Small intestine (tissue), 7 donors: ENCODE measurements at regions not wholly inside any gene's neighbourhood (a gene's known extent, or its start where the extent isn't known, plus 50 kb on each side); places are given as distances from the start of the nearest gene placed in this dataset.

Source experiments
- DNase-seq, 2 donors: peaks; one replicate each; pipeline versions ENCODE4 v3.0.0 to v3.0.0-alpha.2; 2013
- FAIRE-seq: peaks from 2 replicates; lab custom pipeline; 2012; peaks lifted over from hg19 to GRCh38; lab: Jason Lieb, UNC
- H3K27ac ChIP-seq, 3 donors: one replicate each; pipeline ENCODE4 v1.5.1; 2013; ENCODE audit warnings: low read length in 2 of 3, mild to moderate bottlenecking in 2 of 3, control low read depth in 1 of 3, inconsistent platforms in 1 of 3, low read depth in 1 of 3, moderate library complexity in 1 of 3
- H3K27me3 ChIP-seq, 3 donors: one replicate each; pipeline ENCODE4 v1.6.1; 2013; ENCODE audit warnings: low read length in 3 of 3, inconsistent platforms in 1 of 3; ENCODE audit not compliant: control insufficient read depth in 3 of 3, insufficient read depth in 3 of 3
- H3K36me3 ChIP-seq, 3 donors: one replicate each; pipeline ENCODE4 v1.6.1; 2013; ENCODE audit warnings: low read length in 3 of 3, inconsistent platforms in 1 of 3, low read depth in 1 of 3, mild to moderate bottlenecking in 1 of 3, moderate library complexity in 1 of 3; ENCODE audit not compliant: control insufficient read depth in 3 of 3, insufficient read depth in 2 of 3
- H3K4me1 ChIP-seq, 3 donors: one replicate each; pipeline ENCODE4 v1.6.1; 2013; ENCODE audit warnings: low read length in 2 of 3, inconsistent platforms in 1 of 3, low read depth in 1 of 3, mild to moderate bottlenecking in 1 of 3, moderate library complexity in 1 of 3; ENCODE audit not compliant: control insufficient read depth in 3 of 3, insufficient read depth in 2 of 3
- H3K4me3 ChIP-seq, 3 donors: one replicate each; pipeline ENCODE4 v1.5.1; 2013; ENCODE audit warnings: low read length in 3 of 3, control low read depth in 1 of 3, inconsistent platforms in 1 of 3, low read depth in 1 of 3, mild to moderate bottlenecking in 1 of 3, moderate library complexity in 1 of 3
- H3K9me3 ChIP-seq, 2 donors: one replicate each; pipeline ENCODE4 v1.6.1; 2013; ENCODE audit warnings: low read depth in 1 of 2, low read length in 1 of 2; ENCODE audit not compliant: control insufficient read depth in 2 of 2, insufficient read depth in 1 of 2
- WGBS, 3 donors: extraction: QIAGEN DNeasy Blood & Tissue Kit; methylation state at CpG; one replicate each; pipeline ENCODE4 v1.1.7; 2013; 5-methylcytosine and 5-hydroxymethylcytosine counted together
- donor health status: healthy with polysubstance abuse.
- donor health status: control.
- donor health status: control.
- donor health status: Bipolar disorder and iron deficiency.
- donor health status: healthy.

- H3K36me3 ChIP-seq, result no peaks in the 10 kb centered on the region
- FAIRE-seq, result no peak
These were observed 56.2 kb upstream of the APC start for GRCh38 chr5:112681481-112681908.

DNA sequence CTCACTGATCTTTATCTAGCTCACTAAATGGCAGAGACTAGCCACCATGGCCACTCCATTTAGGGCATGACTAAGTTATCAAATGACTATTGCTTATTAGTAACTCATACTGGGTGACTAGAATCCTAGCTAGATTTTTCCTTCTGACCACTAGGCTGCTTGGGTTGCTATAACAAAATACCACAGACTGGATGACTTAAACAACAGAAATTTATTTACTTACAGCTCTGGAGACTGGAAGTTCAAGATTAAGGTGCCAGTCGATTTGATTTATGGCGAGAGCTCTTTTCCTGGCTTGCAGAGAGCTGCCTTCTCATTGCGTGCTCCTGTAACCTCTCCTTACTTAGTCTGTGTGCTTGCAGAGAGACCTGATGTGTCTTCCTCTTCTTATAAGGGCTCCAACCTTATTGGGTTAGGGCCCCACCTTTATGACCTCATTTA, 55.0 kb upstream of the APC start:
- WGBS, 3 donors, result 84 to 89% (median 87%) methylated on average over 3 of the region's 3 CpGs
- no peak for FAIRE-seq

More at GRCh38 chr5:112681481-112681908, 56.2 kb upstream of the APC start:
- no peak for DNase-seq
- no peaks in the 10 kb centered on the region for H3K27me3 ChIP-seq
- WGBS, 3 donors, result 33 to 56% (median 50%) methylated on average over 1 of the region's 1 CpG
- H3K9me3 ChIP-seq, result no peaks in the 10 kb centered on the region
- H3K27ac ChIP-seq, result no peak overlapping the region
- H3K4me1 ChIP-seq, result no peaks in the 10 kb centered on the region
- H3K4me3 ChIP-seq, result no peak overlapping the region

GRCh38 chr5:112684121-112684520, 53.6 kb upstream of the APC start:
- Histone ChIP-seq H3K4me1 (no peaks in the 10 kb centered on the region), H3K9me3 (no peaks in the 10 kb centered on the region), H3K4me3 (no peak overlapping the region), H3K27ac (no peak overlapping the region), H3K36me3 (no peaks in the 10 kb centered on the region), H3K27me3 (no peaks in the 10 kb centered on the region)
- no peak for DNase-seq
- WGBS, 3 donors, result 56 to 78% (median 65%) methylated on average over 1 of the region's 1 CpG
- FAIRE-seq, result no peak

More for the DNA sequence above, 55.0 kb upstream of the APC start:
- no peak for DNase-seq
- Histone ChIP-seq H3K27me3 (no peaks in the 10 kb centered on the region), H3K4me3 (no peak overlapping the region), H3K4me1 (no peaks in the 10 kb centered on the region), H3K27ac (no peak overlapping the region), H3K9me3 (no peaks in the 10 kb centered on the region), H3K36me3 (no peaks in the 10 kb centered on the region)

DNA sequence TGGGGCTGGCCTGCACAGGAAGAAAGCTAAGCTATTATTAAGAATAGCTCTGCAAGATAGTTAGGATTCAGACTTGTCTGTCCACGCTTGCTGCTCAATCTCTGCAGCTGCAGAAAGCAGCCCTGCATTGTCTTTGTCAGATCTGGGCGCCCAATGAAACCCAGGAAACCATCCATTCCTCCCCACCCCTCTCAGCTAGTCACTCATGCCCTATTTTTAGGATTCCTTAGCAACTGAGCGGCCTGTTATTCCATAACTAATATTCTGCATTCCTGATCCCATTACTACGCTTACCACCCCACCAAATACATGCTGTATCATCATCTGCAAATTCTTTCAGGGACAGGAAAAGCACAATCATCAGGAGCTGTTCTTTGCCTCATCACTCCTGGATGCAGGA, 52.9 kb upstream of the APC start:
- Histone ChIP-seq H3K27ac (no peak overlapping the region), H3K9me3 (no peaks in the 10 kb centered on the region), H3K27me3 (no peaks in the 10 kb centered on the region), H3K4me3 (no peak overlapping the region), H3K4me1 (no peaks in the 10 kb centered on the region), H3K36me3 (no peaks in the 10 kb centered on the region)
- WGBS, 3 donors, result 72 to 78% (median 75%) methylated on average over 4 of the region's 4 CpGs
- FAIRE-seq (no peak), DNase-seq (no peak)

DNA sequence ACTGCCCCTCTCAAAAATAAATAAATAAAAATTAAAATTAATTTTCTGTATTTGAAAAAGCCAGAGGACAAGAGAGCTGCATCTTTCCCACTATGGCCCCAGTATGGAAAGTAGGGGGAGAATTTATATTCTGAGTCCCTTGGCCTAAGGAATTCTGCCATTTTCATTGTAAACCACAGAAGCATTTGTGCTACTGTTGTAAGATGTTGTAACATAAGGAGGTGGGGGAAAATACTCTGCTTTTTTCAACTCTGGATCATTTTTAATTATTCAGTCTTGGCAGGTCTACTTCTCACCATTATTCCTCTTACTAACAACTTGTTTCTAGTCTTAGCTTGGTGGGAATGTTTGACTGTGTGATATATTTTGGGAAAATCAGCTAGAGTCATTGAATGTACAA, 52.3 kb upstream of the APC start:
- H3K36me3 ChIP-seq, result no peaks in the 10 kb centered on the region
- no peak for DNase-seq
- FAIRE-seq, result no peak
- no peaks in the 10 kb centered on the region for H3K4me1 ChIP-seq
- no peaks in the 10 kb centered on the region for H3K27me3 ChIP-seq
- H3K27ac ChIP-seq, result no peak overlapping the region
- no peaks in the 10 kb centered on the region for H3K9me3 ChIP-seq
- H3K4me3 ChIP-seq, result no peak overlapping the region

- H3K9me3 ChIP-seq, result no peaks in the 10 kb centered on the region
These were observed 51.8 kb upstream of the APC start for GRCh38 chr5:112685931-112686330.

DNA sequence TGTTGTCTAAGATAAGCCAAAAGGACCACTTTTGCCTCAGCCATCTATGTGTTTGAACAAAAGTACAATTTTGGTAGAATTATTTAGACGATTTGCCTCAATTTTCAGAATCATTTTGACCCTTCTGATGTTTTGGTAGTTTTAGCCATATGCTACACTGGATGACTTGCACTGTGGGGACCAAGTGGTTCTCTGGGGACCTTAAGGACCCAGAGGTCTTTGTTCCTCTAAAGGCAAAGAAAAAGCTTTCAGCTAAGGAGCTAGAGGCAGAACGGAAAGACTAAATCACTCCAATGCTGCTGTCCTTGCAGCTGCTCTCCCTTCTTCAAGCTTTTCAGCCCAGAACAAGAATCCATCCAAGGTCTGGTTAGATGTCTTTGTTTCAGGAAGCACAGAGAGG, 51.0 kb upstream of the APC start:
- H3K27me3 ChIP-seq, result no peaks in the 10 kb centered on the region
- no peak overlapping the region for H3K4me3 ChIP-seq
- peaks cover 0 to under 1% of the 10 kb centered on the region in 2 donors for H3K9me3 ChIP-seq
- no peaks in the 10 kb centered on the region for H3K36me3 ChIP-seq
- FAIRE-seq (no peak), DNase-seq (no peak)
- 84 to 90% (median 85%) methylated on average over 2 of the region's 2 CpGs for WGBS, 3 donors
- no peak overlapping the region for H3K27ac ChIP-seq
- no peaks in the 10 kb centered on the region for H3K4me1 ChIP-seq

More at GRCh38 chr5:112685931-112686330, 51.8 kb upstream of the APC start:
- Histone ChIP-seq H3K4me3 (no peak overlapping the region), H3K27me3 (no peaks in the 10 kb centered on the region), H3K4me1 (no peaks in the 10 kb centered on the region), H3K27ac (no peak overlapping the region), H3K36me3 (no peaks in the 10 kb centered on the region)
- 66 to 76% (median 69%) methylated on average over 2 of the region's 2 CpGs for WGBS, 3 donors
- no peak for DNase-seq
- FAIRE-seq, result no peak

DNA sequence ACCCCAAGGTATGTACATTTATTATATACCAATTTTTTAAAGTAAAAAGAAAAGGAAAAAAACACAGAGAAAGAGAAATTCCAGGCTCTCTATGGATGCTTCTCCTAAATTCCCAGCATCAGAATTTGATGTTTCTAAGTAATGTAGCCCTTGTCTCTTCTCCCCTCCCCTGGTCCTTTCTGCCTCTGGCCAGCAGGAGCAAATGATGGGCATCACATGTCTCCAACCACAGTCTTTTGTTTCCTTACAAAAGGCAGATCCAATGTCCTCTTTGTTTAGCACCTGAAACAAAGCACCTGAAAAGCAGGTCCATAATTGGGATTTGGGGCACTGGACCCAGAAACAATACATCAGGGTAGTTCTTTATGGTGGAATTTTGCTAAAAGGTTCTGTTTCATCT, 50.4 kb upstream of the APC start:
- DNase-seq, result no peak
- no peaks in the 10 kb centered on the region for H3K36me3 ChIP-seq
- no peaks in the 10 kb centered on the region for H3K27me3 ChIP-seq
- no peaks in the 10 kb centered on the region for H3K4me1 ChIP-seq
- H3K27ac ChIP-seq, result no peak overlapping the region
- H3K9me3 ChIP-seq, result peaks cover 0 to 3% of the 10 kb centered on the region in 2 donors
- FAIRE-seq, result no peak
- no peak overlapping the region for H3K4me3 ChIP-seq
